ENCODE measurements at regions not wholly inside any gene's neighbourhood (a gene's known extent, or its start where the extent isn't known, plus 50 kb on each side); places are given as distances from the start of the nearest gene placed in this dataset.

GRCh38 chr13:111482806-111483620 is 162.6 kb downstream of the TEX29 start:
- H3K27me3 ChIP-seq: peaks cover 0 to 4% of the 10 kb centered on the region in 2 donors
- no peak overlapping the region for H3K4me3 ChIP-seq
- DNase-seq (no peak), ATAC-seq (no peak)
- no peaks in the 10 kb centered on the region for H3K36me3 ChIP-seq (replicated peaks in 1 of 2; ENCODE audit: insufficient read depth in 1 of 2, low read depth in 2 of 2)
- H3K27ac ChIP-seq: no peak overlapping the region
- no peak for TF ChIP-seq POLR2A (IDR thresholded peaks at IDR 0.05)
- TF ChIP-seq, protein P1, sequence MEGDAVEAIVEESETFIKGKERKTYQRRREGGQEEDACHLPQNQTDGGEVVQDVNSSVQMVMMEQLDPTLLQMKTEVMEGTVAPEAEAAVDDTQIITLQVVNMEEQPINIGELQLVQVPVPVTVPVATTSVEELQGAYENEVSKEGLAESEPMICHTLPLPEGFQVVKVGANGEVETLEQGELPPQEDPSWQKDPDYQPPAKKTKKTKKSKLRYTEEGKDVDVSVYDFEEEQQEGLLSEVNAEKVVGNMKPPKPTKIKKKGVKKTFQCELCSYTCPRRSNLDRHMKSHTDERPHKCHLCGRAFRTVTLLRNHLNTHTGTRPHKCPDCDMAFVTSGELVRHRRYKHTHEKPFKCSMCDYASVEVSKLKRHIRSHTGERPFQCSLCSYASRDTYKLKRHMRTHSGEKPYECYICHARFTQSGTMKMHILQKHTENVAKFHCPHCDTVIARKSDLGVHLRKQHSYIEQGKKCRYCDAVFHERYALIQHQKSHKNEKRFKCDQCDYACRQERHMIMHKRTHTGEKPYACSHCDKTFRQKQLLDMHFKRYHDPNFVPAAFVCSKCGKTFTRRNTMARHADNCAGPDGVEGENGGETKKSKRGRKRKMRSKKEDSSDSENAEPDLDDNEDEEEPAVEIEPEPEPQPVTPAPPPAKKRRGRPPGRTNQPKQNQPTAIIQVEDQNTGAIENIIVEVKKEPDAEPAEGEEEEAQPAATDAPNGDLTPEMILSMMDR (IDR thresholded peaks at IDR 0.05): no peak
- no peaks in the 10 kb centered on the region for H3K4me1 ChIP-seq
- 76 to 81% methylated on average over 13 to 16 of the region's 18 CpGs for WGBS, 2 donors
- intact Hi-C loops (cut with DNase I): no loop called here
- H3K9me3 ChIP-seq: peaks cover 0 to 13% (median 0%) of the 10 kb centered on the region in 3 donors

GRCh38 chr13:111483621-111483987 is 163.2 kb downstream of the TEX29 start:
- intact Hi-C loops (cut with DNase I): no loop called here
- Histone ChIP-seq H3K36me3 (replicated peaks in 1 of 2; ENCODE audit: insufficient read depth in 1 of 2, low read depth in 2 of 2) (no peaks in the 10 kb centered on the region), H3K4me1 (no peaks in the 10 kb centered on the region), H3K27me3 (peaks cover 0 to 4% of the 10 kb centered on the region in 2 donors), H3K4me3 (no peak overlapping the region), H3K27ac (no peak overlapping the region), H3K9me3 (peaks cover 0 to 16% (median 0%) of the 10 kb centered on the region in 3 donors)
- no peak for DNase-seq
- TF ChIP-seq POLR2A (IDR thresholded peaks at IDR 0.05): no peak
- TF ChIP-seq, protein P1 (IDR thresholded peaks at IDR 0.05): no peak
- WGBS, 2 donors: 87 to 89% methylated on average over 7 of the region's 7 CpGs
- ATAC-seq: no peak

- peaks cover 0 to 4% of the 10 kb centered on the region in 2 donors for H3K27me3 ChIP-seq
- H3K36me3 ChIP-seq (replicated peaks in 1 of 2; ENCODE audit: insufficient read depth in 1 of 2, low read depth in 2 of 2): no peaks in the 10 kb centered on the region
- no peak overlapping the region for H3K27ac ChIP-seq
- 65 to 73% methylated on average over 18 to 22 of the region's 22 CpGs for WGBS, 2 donors
- peaks cover 0 to 16% (median 0%) of the 10 kb centered on the region in 3 donors for H3K9me3 ChIP-seq
- no peak overlapping the region for H3K4me3 ChIP-seq
- no peak for TF ChIP-seq POLR2A (IDR thresholded peaks at IDR 0.05)
- TF ChIP-seq, protein P1 (IDR thresholded peaks at IDR 0.05): no peak
- no peak for ATAC-seq
- intact Hi-C loops (cut with DNase I): no loop called here
- no peak for DNase-seq
- no peaks in the 10 kb centered on the region for H3K4me1 ChIP-seq
Measured at GRCh38 chr13:111484141-111484925, 163.9 kb downstream of the TEX29 start.

DNA sequence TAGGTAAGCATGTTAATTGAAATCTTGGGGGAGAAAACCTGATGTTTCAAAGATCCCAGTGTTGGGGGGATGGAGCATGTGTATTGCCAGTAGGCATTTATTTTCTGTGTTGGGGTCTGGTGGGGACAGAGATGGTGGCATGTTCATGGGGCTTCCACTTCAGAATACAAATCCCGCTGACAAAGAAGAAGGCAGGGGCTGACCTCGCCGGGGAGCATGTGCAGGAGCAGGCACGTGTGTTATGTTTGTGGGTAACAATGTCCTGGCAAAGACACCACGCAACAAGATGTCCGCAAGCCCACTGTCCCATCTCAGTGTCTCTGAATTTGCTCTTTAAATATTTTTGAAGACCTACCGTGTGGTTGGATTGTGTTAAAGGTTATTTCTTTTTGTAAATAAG is 164.5 kb downstream of the TEX29 start:
- ATAC-seq (no peak), DNase-seq (no peak)
- Histone ChIP-seq H3K9me3 (peaks cover 0 to 16% (median 0%) of the 10 kb centered on the region in 3 donors), H3K4me3 (no peak overlapping the region), H3K27ac (no peak overlapping the region), H3K27me3 (peaks cover 0 to 4% of the 10 kb centered on the region in 2 donors), H3K4me1 (no peaks in the 10 kb centered on the region), H3K36me3 (replicated peaks in 1 of 2; ENCODE audit: insufficient read depth in 1 of 2, low read depth in 2 of 2) (no peaks in the 10 kb centered on the region)
- 80 to 84% methylated on average over 7 of the region's 7 CpGs for WGBS, 2 donors
- no peak for TF ChIP-seq POLR2A (IDR thresholded peaks at IDR 0.05)
- TF ChIP-seq, protein P1 (IDR thresholded peaks at IDR 0.05): no peak
- intact Hi-C loops (cut with DNase I): no loop called here

Data from body of pancreas (tissue), 4 donors.